ENCODE measurements at regions not wholly inside any gene's neighbourhood (a gene's known extent, or its start where the extent isn't known, plus 50 kb on each side); places are given as distances from the start of the nearest gene placed in this dataset.

DNA sequence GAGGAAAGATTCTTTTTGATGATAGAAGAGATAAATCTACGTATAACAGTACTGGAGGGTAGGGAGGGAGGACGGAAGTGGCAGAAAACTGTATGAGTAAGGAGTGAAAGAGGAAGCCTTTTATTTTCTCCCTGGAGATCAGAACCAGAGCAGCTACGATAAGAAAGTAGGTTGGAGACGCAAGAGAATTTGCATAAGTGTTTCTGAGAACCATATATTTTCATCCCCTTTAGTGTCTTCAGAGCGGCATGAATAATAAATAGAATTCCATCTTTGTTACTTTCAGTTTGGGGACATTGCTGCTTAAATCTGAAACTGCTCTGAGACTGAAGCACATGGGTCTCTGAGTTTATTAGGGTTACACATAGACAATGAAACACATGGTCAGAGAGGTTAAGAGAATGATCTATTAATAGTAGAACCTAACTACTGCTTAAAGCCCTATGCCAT lies 230.2 kb upstream of the TNP1 start:
- Histone ChIP-seq H3K27ac (ENCODE audit: low read depth, low read length) (no peak overlapping the region), H3K9me3 (ENCODE audit: control insufficient read depth, insufficient read depth, low read length) (no peaks in the 10 kb centered on the region), H3K36me3 (ENCODE audit: control insufficient read depth, insufficient read depth, low read length) (no peaks in the 10 kb centered on the region), H3K4me3 (ENCODE audit: low read depth, low read length) (no peak overlapping the region), H3K4me1 (ENCODE audit: control insufficient read depth, insufficient read depth, low read length) (no peaks in the 10 kb centered on the region), H3K27me3 (ENCODE audit: control insufficient read depth, insufficient read depth, low read length) (no peaks in the 10 kb centered on the region)
- 0% methylated on average over 1 of the region's 5 CpGs for WGBS (ENCODE audit: insufficient coverage)
- peak in 1 of 6 donors; percentile 62 for DNase-seq (ENCODE audit: low read depth in 4 of 6, low spot score in 6 of 6)

- H3K4me3 ChIP-seq (ENCODE audit: low read depth, low read length), result no peak overlapping the region
- no peaks in the 10 kb centered on the region for H3K4me1 ChIP-seq (ENCODE audit: control insufficient read depth, insufficient read depth, low read length)
- H3K36me3 ChIP-seq (ENCODE audit: control insufficient read depth, insufficient read depth, low read length), result no peaks in the 10 kb centered on the region
- WGBS (ENCODE audit: insufficient coverage), result no CpG with 5 or more reads among the region's 2 CpGs
- no peak for DNase-seq (ENCODE audit: low read depth in 4 of 6, low spot score in 6 of 6)
- no peaks in the 10 kb centered on the region for H3K27me3 ChIP-seq (ENCODE audit: control insufficient read depth, insufficient read depth, low read length)
- H3K27ac ChIP-seq (ENCODE audit: low read depth, low read length), result no peak overlapping the region
- H3K9me3 ChIP-seq (ENCODE audit: control insufficient read depth, insufficient read depth, low read length), result no peaks in the 10 kb centered on the region
These were observed 226.9 kb upstream of the TNP1 start for GRCh38 chr2:217086718-217087117.

GRCh38 chr2:217086038-217086522 lies 226.2 kb upstream of the TNP1 start:
- Histone ChIP-seq H3K4me3 (ENCODE audit: low read depth, low read length) (no peak overlapping the region), H3K9me3 (ENCODE audit: control insufficient read depth, insufficient read depth, low read length) (no peaks in the 10 kb centered on the region), H3K4me1 (ENCODE audit: control insufficient read depth, insufficient read depth, low read length) (no peaks in the 10 kb centered on the region), H3K36me3 (ENCODE audit: control insufficient read depth, insufficient read depth, low read length) (no peaks in the 10 kb centered on the region), H3K27me3 (ENCODE audit: control insufficient read depth, insufficient read depth, low read length) (no peaks in the 10 kb centered on the region), H3K27ac (ENCODE audit: low read depth, low read length) (no peak overlapping the region)
- WGBS (ENCODE audit: insufficient coverage), result 100% methylated on average over 1 of the region's 1 CpG
- DNase-seq (ENCODE audit: low read depth in 4 of 6, low spot score in 6 of 6), result no peak

DNA sequence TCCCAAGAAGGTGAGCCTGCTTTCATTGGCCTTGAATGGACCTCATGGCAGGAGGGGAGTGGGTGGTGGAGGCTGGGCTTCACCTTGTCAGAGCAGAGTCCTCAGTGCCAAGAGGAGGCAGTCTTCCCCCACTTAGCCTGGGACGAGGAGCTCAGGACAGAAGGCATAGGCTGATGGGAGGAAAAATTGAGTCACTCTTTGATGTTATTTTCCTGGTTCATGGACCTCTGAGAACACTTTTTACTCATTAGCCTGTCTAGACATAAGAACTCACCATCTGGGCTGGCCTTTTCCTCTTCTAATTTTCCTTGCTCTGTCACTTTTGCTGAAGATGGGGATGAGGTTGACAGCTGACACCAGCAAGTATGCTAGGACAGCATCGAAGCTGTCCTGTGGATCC lies 225.7 kb upstream of the TNP1 start:
- Histone ChIP-seq H3K4me1 (ENCODE audit: control insufficient read depth, insufficient read depth, low read length) (no peaks in the 10 kb centered on the region), H3K9me3 (ENCODE audit: control insufficient read depth, insufficient read depth, low read length) (no peaks in the 10 kb centered on the region), H3K27me3 (ENCODE audit: control insufficient read depth, insufficient read depth, low read length) (no peaks in the 10 kb centered on the region), H3K36me3 (ENCODE audit: control insufficient read depth, insufficient read depth, low read length) (no peaks in the 10 kb centered on the region), H3K27ac (ENCODE audit: low read depth, low read length) (no peak overlapping the region), H3K4me3 (ENCODE audit: low read depth, low read length) (no peak overlapping the region)
- no peak for DNase-seq (ENCODE audit: low read depth in 4 of 6, low spot score in 6 of 6)
- 100% methylated on average over 2 of the region's 2 CpGs for WGBS (ENCODE audit: insufficient coverage)

DNA sequence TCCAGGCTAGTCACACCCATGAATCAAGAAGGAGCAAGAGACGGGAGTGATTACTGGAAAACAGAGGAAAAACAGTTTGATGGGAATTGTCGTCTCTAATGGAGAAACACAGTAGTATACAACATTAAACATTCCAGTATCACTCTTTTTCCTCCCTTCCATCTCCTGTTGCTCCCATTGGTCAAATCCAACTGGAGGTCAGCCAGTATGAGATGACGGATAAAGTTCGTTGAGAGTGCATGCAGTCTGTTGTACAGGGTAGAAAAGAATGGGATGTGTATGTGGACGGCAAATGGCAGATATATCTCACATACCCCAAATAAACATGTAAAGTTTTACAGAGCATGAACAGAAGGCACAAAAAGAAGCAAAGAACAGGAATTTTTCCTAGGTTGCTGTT lies 221.9 kb upstream of the TNP1 start:
- Histone ChIP-seq H3K4me1 (ENCODE audit: control insufficient read depth, insufficient read depth, low read length) (peaks cover 2% of the 10 kb centered on the region), H3K27ac (ENCODE audit: low read depth, low read length) (no peak overlapping the region), H3K36me3 (ENCODE audit: control insufficient read depth, insufficient read depth, low read length) (no peaks in the 10 kb centered on the region), H3K9me3 (ENCODE audit: control insufficient read depth, insufficient read depth, low read length) (no peaks in the 10 kb centered on the region), H3K4me3 (ENCODE audit: low read depth, low read length) (no peak overlapping the region), H3K27me3 (ENCODE audit: control insufficient read depth, insufficient read depth, low read length) (no peaks in the 10 kb centered on the region)
- no CpG with 5 or more reads among the region's 5 CpGs for WGBS (ENCODE audit: insufficient coverage)
- no peak for DNase-seq (ENCODE audit: low read depth in 4 of 6, low spot score in 6 of 6)

- WGBS (ENCODE audit: insufficient coverage), result 91% methylated on average over 1 of the region's 1 CpG
- H3K9me3 ChIP-seq (ENCODE audit: control insufficient read depth, insufficient read depth, low read length), result no peaks in the 10 kb centered on the region
- peaks cover 10% of the 10 kb centered on the region for H3K4me1 ChIP-seq (ENCODE audit: control insufficient read depth, insufficient read depth, low read length)
- no peak overlapping the region for H3K27ac ChIP-seq (ENCODE audit: low read depth, low read length)
- H3K27me3 ChIP-seq (ENCODE audit: control insufficient read depth, insufficient read depth, low read length), result no peaks in the 10 kb centered on the region
- no peak for DNase-seq (ENCODE audit: low read depth in 4 of 6, low spot score in 6 of 6)
- no peak overlapping the region for H3K4me3 ChIP-seq (ENCODE audit: low read depth, low read length)
- no peaks in the 10 kb centered on the region for H3K36me3 ChIP-seq (ENCODE audit: control insufficient read depth, insufficient read depth, low read length)
These were observed 219.3 kb upstream of the TNP1 start for GRCh38 chr2:217079165-217079564.

- no peak for DNase-seq (ENCODE audit: low read depth in 4 of 6, low spot score in 6 of 6)
- no peaks in the 10 kb centered on the region for H3K27me3 ChIP-seq (ENCODE audit: control insufficient read depth, insufficient read depth, low read length)
- WGBS (ENCODE audit: insufficient coverage), result no CpG with 5 or more reads among the region's 1 CpG
- no peak overlapping the region for H3K27ac ChIP-seq (ENCODE audit: low read depth, low read length)
- peaks cover 11% of the 10 kb centered on the region for H3K4me1 ChIP-seq (ENCODE audit: control insufficient read depth, insufficient read depth, low read length)
- H3K9me3 ChIP-seq (ENCODE audit: control insufficient read depth, insufficient read depth, low read length), result no peaks in the 10 kb centered on the region
- no peak overlapping the region for H3K4me3 ChIP-seq (ENCODE audit: low read depth, low read length)
- no peaks in the 10 kb centered on the region for H3K36me3 ChIP-seq (ENCODE audit: control insufficient read depth, insufficient read depth, low read length)
These were observed 218.1 kb upstream of the TNP1 start for GRCh38 chr2:217077831-217078407.

GRCh38 chr2:217076657-217077232 lies 216.9 kb upstream of the TNP1 start:
- Histone ChIP-seq H3K27ac (ENCODE audit: low read depth, low read length) (no peak overlapping the region), H3K27me3 (ENCODE audit: control insufficient read depth, insufficient read depth, low read length) (no peaks in the 10 kb centered on the region), H3K4me1 (ENCODE audit: control insufficient read depth, insufficient read depth, low read length) (peaks cover 11% of the 10 kb centered on the region), H3K9me3 (ENCODE audit: control insufficient read depth, insufficient read depth, low read length) (no peaks in the 10 kb centered on the region), H3K4me3 (ENCODE audit: low read depth, low read length) (no peak overlapping the region), H3K36me3 (ENCODE audit: control insufficient read depth, insufficient read depth, low read length) (no peaks in the 10 kb centered on the region)
- 85% methylated on average over 2 of the region's 6 CpGs for WGBS (ENCODE audit: insufficient coverage)
- DNase-seq (ENCODE audit: low read depth in 4 of 6, low spot score in 6 of 6), result no peak

GRCh38 chr2:217076058-217076435 lies 216.2 kb upstream of the TNP1 start:
- 58% methylated on average over 2 of the region's 3 CpGs for WGBS (ENCODE audit: insufficient coverage)
- H3K27ac ChIP-seq (ENCODE audit: low read depth, low read length), result no peak overlapping the region

More at GRCh38 chr2:217076058-217076435, 216.2 kb upstream of the TNP1 start:
- Histone ChIP-seq H3K36me3 (ENCODE audit: control insufficient read depth, insufficient read depth, low read length) (no peaks in the 10 kb centered on the region), H3K27me3 (ENCODE audit: control insufficient read depth, insufficient read depth, low read length) (no peaks in the 10 kb centered on the region), H3K4me3 (ENCODE audit: low read depth, low read length) (no peak overlapping the region), H3K4me1 (ENCODE audit: control insufficient read depth, insufficient read depth, low read length) (peaks cover 11% of the 10 kb centered on the region), H3K9me3 (ENCODE audit: control insufficient read depth, insufficient read depth, low read length) (no peaks in the 10 kb centered on the region)
- peak in 1 of 6 donors; percentile 84 for DNase-seq (ENCODE audit: low read depth in 4 of 6, low spot score in 6 of 6)

Measured in spinal cord (tissue), 9 donors.